ENCODE measurements at regions not wholly inside any gene's neighbourhood (a gene's known extent, or its start where the extent isn't known, plus 50 kb on each side); places are given as distances from the start of the nearest gene placed in this dataset.

GRCh38 chr4:45876235-45876890, 247.5 kb downstream of the GABRG1 start:
- no TSS peak for BruUV-seq (replicated peaks)
- H2AFZ ChIP-seq (ENCODE audit: control insufficient read depth, low read depth, low read length): no peak overlapping the region
- H3K9ac ChIP-seq (ENCODE audit: control insufficient read depth, insufficient read depth, low read length): no peak overlapping the region
- H3K9me3 ChIP-seq (replicated peaks; ENCODE audit: control insufficient read depth, insufficient read depth, low read length): no peaks in the 10 kb centered on the region
- WGBS (ENCODE audit: insufficient coverage, insufficient replicate concordance, low lambda C conversion rate, missing lambda C conversion rate): 44% methylated on average over 2 of the region's 2 CpGs
- DNase-seq (ENCODE audit: low read depth, low spot score): no peak
- H3K4me3 ChIP-seq: no peak overlapping the region
- intact Hi-C loops (cut with micrococcal nuclease; ENCODE audit: unreplicated experiment) (no loop called here), in situ Hi-C loops (cut with MboI) (no loop called here)
- no peak for TF ChIP-seq SMC3 (IDR thresholded peaks at IDR 0.05; ENCODE audit: borderline replicate concordance, low read length)
- no peak for TF ChIP-seq NBN (IDR thresholded peaks at IDR 0.05)
- TF ChIP-seq SPI1 (IDR thresholded peaks at IDR 0.05; ENCODE audit: borderline replicate concordance, insufficient read depth, low read depth, low read length): no peak
- TF ChIP-seq, protein P1, sequence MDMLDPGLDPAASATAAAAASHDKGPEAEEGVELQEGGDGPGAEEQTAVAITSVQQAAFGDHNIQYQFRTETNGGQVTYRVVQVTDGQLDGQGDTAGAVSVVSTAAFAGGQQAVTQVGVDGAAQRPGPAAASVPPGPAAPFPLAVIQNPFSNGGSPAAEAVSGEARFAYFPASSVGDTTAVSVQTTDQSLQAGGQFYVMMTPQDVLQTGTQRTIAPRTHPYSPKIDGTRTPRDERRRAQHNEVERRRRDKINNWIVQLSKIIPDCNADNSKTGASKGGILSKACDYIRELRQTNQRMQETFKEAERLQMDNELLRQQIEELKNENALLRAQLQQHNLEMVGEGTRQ (IDR thresholded peaks at IDR 0.05; ENCODE audit: borderline replicate concordance, low read depth, low read length): no peak
- no peak for TF ChIP-seq MTA3 (IDR thresholded peaks at IDR 0.05; ENCODE audit: borderline replicate concordance, low read length)
- TF ChIP-seq ZNF217 (IDR thresholded peaks at IDR 0.05): no peak
- TF ChIP-seq POU2F2 (IDR thresholded peaks at IDR 0.05; ENCODE audit: borderline replicate concordance, low read depth, low read length): no peak
- no peak for TF ChIP-seq ZNF592 (IDR thresholded peaks at IDR 0.05)
- no peak for TF ChIP-seq POLR2AphosphoS2 (IDR thresholded peaks at IDR 0.05; ENCODE audit: low read depth, low read length)
- TF ChIP-seq RCOR1 (conservative IDR thresholded peaks at IDR 0.05; ENCODE audit: low read depth, low read length): no peak
- no peak for TF ChIP-seq ZBED1 (IDR thresholded peaks at IDR 0.05; ENCODE audit: borderline replicate concordance)
- no peak for TF ChIP-seq POLR2AphosphoS5 (IDR thresholded peaks at IDR 0.05; ENCODE audit: low read length)
- no peak for TF ChIP-seq MYC (IDR thresholded peaks at IDR 0.05; ENCODE audit: insufficient read depth, insufficient read length, insufficient replicate concordance, low read length, severe bottlenecking)
- no peak for TF ChIP-seq EZH2 (IDR thresholded peaks at IDR 0.05; ENCODE audit: borderline replicate concordance, control insufficient read depth, low read depth, low read length)
- TF ChIP-seq HCFC1 (IDR thresholded peaks at IDR 0.05; ENCODE audit: low read length): no peak
- TF ChIP-seq NFYA (IDR thresholded peaks at IDR 0.05; ENCODE audit: borderline replicate concordance, low read depth, low read length): no peak
- no peak for TF ChIP-seq WRNIP1 (IDR thresholded peaks at IDR 0.05; ENCODE audit: borderline replicate concordance, low read depth, low read length)
- TF ChIP-seq YBX1 (IDR thresholded peaks at IDR 0.05): no peak
- no peak for TF ChIP-seq STAT1 (conservative IDR thresholded peaks at IDR 0.05)
- H4K20me1 ChIP-seq (ENCODE audit: control insufficient read depth, insufficient read depth): no peaks in the 10 kb centered on the region
- CTCF ChIA-PET: no interaction called here
- no peaks in the 10 kb centered on the region for H3K36me3 ChIP-seq (ENCODE audit: control insufficient read depth in 2 of 2, insufficient read depth in 2 of 2, low read length in 1 of 2)
- SMC1A ChIA-PET (ENCODE audit: uncharacterized antibody, unreplicated experiment): no interaction called here
- H3K4me2 ChIP-seq (ENCODE audit: control insufficient read depth, insufficient read depth): no peak overlapping the region
- H3K27ac ChIP-seq (ENCODE audit: control insufficient read depth, insufficient read depth): no peak overlapping the region
- no peak for FAIRE-seq
- H3K4me1 ChIP-seq (ENCODE audit: control insufficient read depth, insufficient read depth, low read length): no peaks in the 10 kb centered on the region
- H3K79me2 ChIP-seq (ENCODE audit: control insufficient read depth, insufficient read depth, low read length): no peaks in the 10 kb centered on the region
- H3K27me3 ChIP-seq (replicated peaks in 1 of 2; ENCODE audit: control insufficient read depth in 2 of 2, insufficient read depth in 2 of 2, low read length in 1 of 2): no peaks in the 10 kb centered on the region
- no peak for ATAC-seq
- RAD21 ChIA-PET (ENCODE audit: unreplicated experiment): no interaction called here
- POLR2A ChIA-PET: no interaction called here

Measured in GM12878 (cell line).